ENCODE measurements at regions not wholly inside any gene's neighbourhood (a gene's known extent, or its start where the extent isn't known, plus 50 kb on each side); places are given as distances from the start of the nearest gene placed in this dataset.

DNA sequence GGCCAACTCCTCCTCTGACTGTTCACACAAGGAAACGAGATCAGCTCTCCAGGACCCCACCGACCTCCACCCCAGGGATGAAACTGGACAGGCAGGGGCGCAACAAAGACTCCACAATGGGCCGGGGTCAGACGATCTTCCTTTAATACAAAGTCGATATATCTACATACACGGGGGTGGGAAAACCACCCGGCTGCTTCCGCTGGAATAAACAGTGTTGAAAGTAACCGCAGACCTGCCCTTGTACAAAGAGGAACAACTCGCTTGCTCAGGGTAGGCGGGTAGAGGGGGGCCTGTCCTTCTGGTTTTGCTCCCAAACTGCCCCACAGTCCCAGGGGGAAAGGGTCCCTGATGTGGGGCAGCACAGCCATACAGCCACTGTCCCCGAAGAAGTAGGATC, 135.2 kb downstream of the PTPRS start:
- H3K4me1 ChIP-seq (ENCODE audit: control insufficient read depth, insufficient read depth, low read length) = no peaks in the 10 kb centered on the region
- no peak overlapping the region for H3K4me3 ChIP-seq (ENCODE audit: low read length)
- H3K36me3 ChIP-seq (ENCODE audit: control insufficient read depth, insufficient read depth, low read length) = peaks cover 12% of the 10 kb centered on the region
- no peak overlapping the region for H3K9ac ChIP-seq (ENCODE audit: low read length)
- no peaks in the 10 kb centered on the region for H3K27me3 ChIP-seq (ENCODE audit: control insufficient read depth, insufficient read depth, low read length)
- no peak overlapping the region for H3K27ac ChIP-seq (ENCODE audit: low read depth, low read length)

DNA sequence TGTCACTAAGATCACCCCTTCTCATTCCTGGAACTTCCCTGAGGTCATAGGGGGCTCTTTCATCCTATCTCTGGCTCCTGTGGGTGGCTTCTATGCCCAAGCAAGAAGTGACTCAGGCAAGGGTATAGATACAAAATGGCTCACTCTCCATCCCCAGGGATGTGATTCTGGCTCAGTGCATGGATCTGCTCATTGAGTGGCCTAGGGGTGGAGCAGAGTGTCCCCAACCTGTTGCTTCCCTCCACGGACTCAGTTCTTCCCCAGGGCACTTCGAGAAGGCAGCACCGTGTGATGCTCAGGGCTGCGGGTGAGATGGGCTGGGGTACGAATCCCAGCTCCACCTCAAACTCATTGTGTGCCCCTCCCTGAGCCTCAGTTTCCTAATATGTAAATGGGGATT, 136.4 kb downstream of the PTPRS start:
- Histone ChIP-seq H3K4me1 (ENCODE audit: control insufficient read depth, insufficient read depth, low read length) (no peaks in the 10 kb centered on the region), H3K9ac (ENCODE audit: low read length) (no peak overlapping the region), H3K27ac (ENCODE audit: low read depth, low read length) (no peak overlapping the region), H3K4me3 (ENCODE audit: low read length) (no peak overlapping the region), H3K27me3 (ENCODE audit: control insufficient read depth, insufficient read depth, low read length) (no peaks in the 10 kb centered on the region), H3K36me3 (ENCODE audit: control insufficient read depth, insufficient read depth, low read length) (peaks cover 3% of the 10 kb centered on the region)
